Pancreas (tissue), 10 donors: ENCODE measurements at regions not wholly inside any gene's neighbourhood (a gene's known extent, or its start where the extent isn't known, plus 50 kb on each side); places are given as distances from the start of the nearest gene placed in this dataset.

Experiments
- ATAC-seq, 4 donors: fragments of 200-7000 bp; cut with Tn5 transposase; one replicate each; pipeline versions ENCODE4 v1.8.0 to v1.9.1; 2020; ENCODE audit warnings: mild to moderate bottlenecking in 4 of 4, moderate library complexity in 4 of 4
- DNase-seq, 6 donors: peaks; one replicate each; pipeline ENCODE4 v3.0.0-alpha.2; 2020
- FAIRE-seq: peaks from 2 replicates; lab custom pipeline; 2012; peaks lifted over from hg19 to GRCh38; lab: Jason Lieb, UNC
- H3K27ac ChIP-seq, 4 donors: fragments of 200-600 bp; sonication (generic); 1 replicate in 3 of 4; 2 replicates in 1 of 4; pipeline versions ENCODE4 v1.5.0 to v1.8.0; 2020
- H3K27me3 ChIP-seq, 4 donors: fragments of 200-600 bp; one replicate each; pipeline ENCODE4 v1.8.0; 2021
- H3K36me3 ChIP-seq, 3 donors: fragments of 200-600 bp; sonication (generic) in 1 of 3; one replicate each; pipeline versions ENCODE4 v1.5.0 to v1.8.0; 2020 to 2021
- H3K4me1 ChIP-seq, 3 donors: fragments of 200-600 bp; one replicate each; pipeline ENCODE4 v1.8.0; 2021
- H3K4me3 ChIP-seq, 4 donors: fragments of 200-600 bp; sonication (generic) in 2 of 4; one replicate each; pipeline versions ENCODE4 v1.5.0 to v1.8.0; 2020 to 2021
- H3K9me3 ChIP-seq, 4 donors: fragments of 200-600 bp; one replicate each; pipeline ENCODE4 v1.8.0; 2021
- CTCF ChIP-seq, 4 donors: fragments of 200-600 bp; sonication (generic) in 3 of 4; IDR thresholded peaks; one replicate each; pipeline versions ENCODE4 v1.5.0 to v1.8.0; 2021; ENCODE audit warnings: antibody characterized with exemption in 4 of 4
- WGBS, 2 donors: extraction: QIAGEN DNeasy Blood & Tissue Kit; methylation state at CpG; one replicate each; pipeline ENCODE4 v1.1.7; 2013; 5-methylcytosine and 5-hydroxymethylcytosine counted together
- intact Hi-C, 3 donors: fragments of 100-400 bp; cut with DNase I; formaldehyde crosslinking; loops; one replicate each; pipeline versions ENCODE4 v1.11.1 to v1.14.2; 2022
- donor health status: healthy with polysubstance abuse.
- donor health status: DM: no; HTN: no; CAD: no; lungs with moderate emphysema.
- donor health status: DM: no; HTN: no; CAD: no.
- donor health status: control.
- donor health status: control.
- donor health status: Bipolar disorder and iron deficiency.
- donor health status: DM: yes; HTN: yes; CAD: no.
- donor health status: DM: no; HTN: no; CAD: no.
- donor health status: DM: no; HTN: no; CAD: no.
- donor health status: DM: yes; HTN: yes; CAD: no.

- WGBS, 2 donors, result 89 to 91% methylated on average over 15 of the region's 15 CpGs
- H3K4me3 ChIP-seq, result no peak overlapping the region
- no peaks in the 10 kb centered on the region for H3K4me1 ChIP-seq
- H3K36me3 ChIP-seq, result no peaks in the 10 kb centered on the region
- H3K9me3 ChIP-seq, result no peaks in the 10 kb centered on the region
- ATAC-seq (no peak), DNase-seq (no peak), FAIRE-seq (no peak)
- intact Hi-C loops, result no loop called here
- H3K27me3 ChIP-seq, result no peaks in the 10 kb centered on the region
- TF ChIP-seq CTCF (IDR thresholded peaks at IDR 0.05), result no peak
- H3K27ac ChIP-seq, result no peak overlapping the region
Observed at GRCh38 chr1:22284906-22285548, 142.1 kb upstream of the WNT4 start.

GRCh38 chr1:22285549-22286396, 142.9 kb upstream of the WNT4 start:
- peak in 1 of 4 donors; percentile 44 for ATAC-seq
- WGBS, 2 donors, result 75 to 84% methylated on average over 36 to 37 of the region's 37 CpGs

GRCh38 chr1:22286491-22286890, 143.6 kb upstream of the WNT4 start:
- Histone ChIP-seq H3K9me3 (no peaks in the 10 kb centered on the region), H3K4me3 (no peak overlapping the region)
- DNase-seq, result no peak

More at GRCh38 chr1:22285549-22286396, 142.9 kb upstream of the WNT4 start:
- Histone ChIP-seq H3K27me3 (no peaks in the 10 kb centered on the region), H3K9me3 (no peaks in the 10 kb centered on the region), H3K4me1 (no peaks in the 10 kb centered on the region), H3K27ac (no peak overlapping the region), H3K4me3 (no peak overlapping the region), H3K36me3 (no peaks in the 10 kb centered on the region)
- DNase-seq (no peak), FAIRE-seq (no peak)
- no peak for TF ChIP-seq CTCF (IDR thresholded peaks at IDR 0.05)
- intact Hi-C loops, result no loop called here

GRCh38 chr1:22287273-22287672, 144.4 kb upstream of the WNT4 start:
- Histone ChIP-seq H3K27ac (no peak overlapping the region), H3K4me1 (peaks cover 0 to 6% (median 0%) of the 10 kb centered on the region in 3 donors), H3K27me3 (no peaks in the 10 kb centered on the region), H3K9me3 (no peaks in the 10 kb centered on the region), H3K36me3 (no peaks in the 10 kb centered on the region), H3K4me3 (no peak overlapping the region)
- DNase-seq, result no peak
- TF ChIP-seq CTCF (IDR thresholded peaks at IDR 0.05), result no peak
- no peak for FAIRE-seq
- ATAC-seq, result no peak
- 84 to 89% methylated on average over 3 of the region's 3 CpGs for WGBS, 2 donors
- intact Hi-C loops, result no loop called here

More at GRCh38 chr1:22286491-22286890, 143.6 kb upstream of the WNT4 start:
- ATAC-seq, result no peak
- no peaks in the 10 kb centered on the region for H3K27me3 ChIP-seq
- no peak for TF ChIP-seq CTCF (IDR thresholded peaks at IDR 0.05)
- WGBS, 2 donors, result 84 to 90% methylated on average over 2 of the region's 2 CpGs
- H3K4me1 ChIP-seq, result no peaks in the 10 kb centered on the region
- no peak for FAIRE-seq
- no peak overlapping the region for H3K27ac ChIP-seq
- no peaks in the 10 kb centered on the region for H3K36me3 ChIP-seq
- intact Hi-C loops, result no loop called here
